VCaP (cell line): ENCODE measurements at regions not wholly inside any gene's neighbourhood (a gene's known extent, or its start where the extent isn't known, plus 50 kb on each side); places are given as distances from the start of the nearest gene placed in this dataset.
A peak's percentile ranks its signal among the peaks of the same experiment; 100 is the strongest.

Experiments
- H3K27ac ChIP-seq: fragments of 450-650 bp; 2 replicates; pipeline ENCODE4 v1.5.1; 2017
- TF ChIP-seq, protein P1 (sequence below): fragments of 450-650 bp; conservative IDR thresholded peaks from 2 replicates; pipeline ENCODE4 v1.5.1; 2017; ENCODE audit warnings: mild to moderate bottlenecking, moderate library complexity

DNA sequence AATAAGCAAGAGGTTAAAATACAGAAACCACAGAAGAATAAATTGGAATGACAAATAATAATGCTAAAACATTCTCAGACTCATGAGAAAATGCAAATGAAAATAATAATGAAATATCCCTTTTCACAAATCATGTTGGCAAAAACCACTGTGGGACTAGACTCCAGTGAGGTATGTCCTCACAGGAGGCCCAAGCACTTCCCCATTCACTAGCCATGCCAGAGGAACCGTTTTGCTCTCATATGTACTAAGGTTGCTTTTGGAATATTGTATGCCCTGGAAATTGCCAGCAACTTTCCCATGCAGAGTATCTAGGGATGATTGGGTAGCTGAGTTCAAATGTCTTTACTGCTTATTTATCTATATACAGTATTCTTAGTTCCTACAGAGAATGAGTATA, 106.2 kb upstream of the CHORDC1 start:
- H3K27ac ChIP-seq: no peak overlapping the region
- TF ChIP-seq, protein P1, sequence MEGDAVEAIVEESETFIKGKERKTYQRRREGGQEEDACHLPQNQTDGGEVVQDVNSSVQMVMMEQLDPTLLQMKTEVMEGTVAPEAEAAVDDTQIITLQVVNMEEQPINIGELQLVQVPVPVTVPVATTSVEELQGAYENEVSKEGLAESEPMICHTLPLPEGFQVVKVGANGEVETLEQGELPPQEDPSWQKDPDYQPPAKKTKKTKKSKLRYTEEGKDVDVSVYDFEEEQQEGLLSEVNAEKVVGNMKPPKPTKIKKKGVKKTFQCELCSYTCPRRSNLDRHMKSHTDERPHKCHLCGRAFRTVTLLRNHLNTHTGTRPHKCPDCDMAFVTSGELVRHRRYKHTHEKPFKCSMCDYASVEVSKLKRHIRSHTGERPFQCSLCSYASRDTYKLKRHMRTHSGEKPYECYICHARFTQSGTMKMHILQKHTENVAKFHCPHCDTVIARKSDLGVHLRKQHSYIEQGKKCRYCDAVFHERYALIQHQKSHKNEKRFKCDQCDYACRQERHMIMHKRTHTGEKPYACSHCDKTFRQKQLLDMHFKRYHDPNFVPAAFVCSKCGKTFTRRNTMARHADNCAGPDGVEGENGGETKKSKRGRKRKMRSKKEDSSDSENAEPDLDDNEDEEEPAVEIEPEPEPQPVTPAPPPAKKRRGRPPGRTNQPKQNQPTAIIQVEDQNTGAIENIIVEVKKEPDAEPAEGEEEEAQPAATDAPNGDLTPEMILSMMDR: no peak

DNA sequence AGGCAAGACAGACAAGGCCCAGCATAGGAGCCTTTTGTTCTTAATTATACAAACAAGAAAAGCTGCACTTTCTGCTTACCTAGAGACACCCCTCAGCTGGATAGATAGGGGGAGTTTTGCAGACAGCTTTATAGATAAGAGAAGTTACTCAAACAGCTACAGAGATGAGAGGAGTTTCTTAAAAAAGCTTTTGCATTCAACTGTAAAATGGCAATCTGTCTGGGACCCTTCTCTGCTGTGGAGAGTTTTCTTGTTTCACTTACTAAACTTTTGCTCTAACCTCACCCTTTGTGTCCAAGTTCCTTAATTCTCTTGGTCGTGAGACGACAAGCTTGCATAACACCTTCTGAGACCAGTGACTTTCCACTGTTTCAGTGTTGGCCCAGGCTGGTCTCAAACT, 103.8 kb upstream of the CHORDC1 start:
- no peak overlapping the region for H3K27ac ChIP-seq
- TF ChIP-seq, protein P1: no peak

DNA sequence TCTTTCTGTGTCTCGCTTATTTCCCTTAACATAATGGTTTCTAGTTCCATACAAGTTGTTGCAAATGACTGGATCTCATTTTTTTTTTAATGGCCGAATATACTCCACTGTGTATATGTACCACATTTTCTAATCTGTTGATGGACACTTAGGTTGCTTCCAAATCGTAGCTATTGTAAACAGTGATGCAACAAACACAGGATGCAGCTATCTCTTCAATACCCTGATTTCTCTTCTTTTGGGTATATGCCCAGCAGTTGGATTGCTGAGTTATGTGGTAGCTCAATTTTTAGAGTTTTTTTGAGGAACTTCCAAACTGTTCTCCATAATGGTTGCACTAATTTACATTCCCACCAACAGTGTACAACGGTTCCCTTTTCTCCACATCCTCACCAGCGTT, 100.4 kb upstream of the CHORDC1 start:
- no peak overlapping the region for H3K27ac ChIP-seq
- TF ChIP-seq, protein P1: no peak

DNA sequence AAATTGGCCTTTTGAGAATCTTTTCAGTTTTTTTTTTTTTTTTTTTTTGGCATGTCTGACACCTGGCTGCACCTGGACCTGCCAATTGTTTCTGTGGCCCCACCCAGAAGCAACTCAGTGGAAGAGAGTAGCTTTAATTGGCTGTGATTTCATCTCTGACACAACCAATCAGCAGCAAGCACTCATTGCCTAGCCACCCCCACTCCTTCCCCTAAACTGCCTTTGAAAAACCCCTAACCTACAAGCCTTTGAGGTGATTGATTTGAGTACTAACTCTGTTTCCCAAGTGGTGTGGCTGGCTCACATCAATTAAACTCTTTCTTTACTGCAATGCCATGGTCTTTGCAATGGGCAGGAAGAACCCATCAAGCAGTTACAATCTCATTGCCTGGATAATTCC, 98.2 kb upstream of the CHORDC1 start:
- TF ChIP-seq, protein P1: no peak

DNA sequence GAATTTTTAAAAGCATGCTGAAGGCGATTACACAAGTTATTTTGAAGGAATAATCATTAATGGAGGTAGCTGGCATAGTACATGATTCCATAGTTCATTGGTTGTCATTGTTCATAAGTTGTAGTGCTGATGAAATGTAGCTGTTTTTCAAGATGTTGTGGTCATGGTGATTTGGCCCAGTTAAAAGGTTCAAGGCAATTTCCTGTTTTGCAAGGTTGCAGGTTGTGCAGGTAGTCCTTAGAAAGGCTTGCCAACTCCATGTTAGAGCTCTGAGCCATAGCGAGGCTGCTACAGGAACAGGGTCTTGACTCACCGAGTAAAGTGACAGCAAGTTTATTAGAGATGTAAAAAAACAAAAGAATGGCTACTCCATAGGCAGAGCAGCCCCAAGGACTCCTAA, 95.8 kb upstream of the CHORDC1 start:
- no peak overlapping the region for H3K27ac ChIP-seq
- TF ChIP-seq, protein P1: no peak

More for the DNA sequence above, 98.2 kb upstream of the CHORDC1 start:
- no peak overlapping the region for H3K27ac ChIP-seq

DNA sequence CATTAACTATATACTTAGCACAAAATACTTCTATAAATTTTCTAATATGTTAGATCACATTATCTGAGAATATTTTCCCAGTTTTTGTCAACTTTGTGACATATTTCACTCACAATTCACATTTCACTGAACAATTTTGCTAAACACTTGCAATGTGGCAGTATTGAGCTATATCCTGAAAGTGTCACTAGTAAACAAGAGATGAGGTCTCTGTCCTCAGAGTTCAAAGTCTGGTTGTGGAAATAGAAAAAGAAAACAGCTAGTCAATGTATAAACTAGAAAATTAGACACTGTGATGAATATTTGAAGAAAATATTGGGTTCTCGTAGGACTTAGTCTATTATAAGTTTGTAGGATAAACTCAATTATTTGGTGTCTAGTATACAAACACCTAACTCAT, 87.4 kb upstream of the CHORDC1 start:
- no peak overlapping the region for H3K27ac ChIP-seq
- TF ChIP-seq, protein P1: peak; percentile 70

DNA sequence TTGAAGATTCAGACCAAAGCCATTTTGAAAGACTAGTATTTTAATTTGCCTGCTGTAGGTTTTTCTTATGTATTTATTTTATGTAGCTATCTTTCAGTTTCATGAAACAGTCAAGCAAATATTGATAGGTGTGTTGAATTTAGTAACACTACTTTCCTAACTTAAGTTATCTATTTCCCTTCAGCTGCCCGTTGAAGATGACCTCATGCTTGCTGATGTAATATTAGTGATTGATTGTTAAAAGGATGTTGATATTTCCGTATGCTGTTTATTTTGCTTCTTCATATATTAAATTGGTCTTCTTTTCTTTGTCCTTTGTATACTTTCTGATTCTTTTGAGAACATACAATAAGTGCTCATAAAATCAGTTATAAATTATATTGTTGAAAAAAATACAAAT, 86.8 kb upstream of the CHORDC1 start:
- TF ChIP-seq, protein P1: no peak

DNA sequence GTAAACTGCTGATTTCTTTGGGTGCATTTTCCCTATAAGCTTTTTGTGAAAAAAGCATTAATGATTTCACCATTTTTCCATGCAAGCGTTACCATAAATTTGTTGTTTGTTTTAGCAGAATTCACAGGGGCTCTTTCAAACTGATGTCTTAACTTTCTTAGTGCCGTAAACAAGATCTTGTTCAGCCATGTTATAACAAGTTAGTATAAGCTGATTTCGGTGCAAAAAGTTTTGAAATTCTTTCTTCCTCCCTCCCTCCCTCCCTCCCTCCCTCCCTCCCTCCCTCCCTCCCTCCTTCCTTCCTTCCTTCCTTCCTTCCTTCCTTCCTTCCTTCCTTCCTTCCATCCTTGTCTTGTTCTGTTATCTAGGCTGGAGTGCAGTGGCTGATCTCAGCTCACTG, 71.7 kb upstream of the CHORDC1 start:
- no peak overlapping the region for H3K27ac ChIP-seq
- TF ChIP-seq, protein P1: no peak

More for the DNA sequence above, 86.8 kb upstream of the CHORDC1 start:
- H3K27ac ChIP-seq: no peak overlapping the region
